K562 (cell line): ENCODE measurements at regions not wholly inside any gene's neighbourhood (a gene's known extent, or its start where the extent isn't known, plus 50 kb on each side); places are given as distances from the start of the nearest gene placed in this dataset.

Source experiments
- ATAC-seq: fragments of 200-7000 bp; cut with Tn5 transposase; 3 replicates; pipeline ENCODE4 v1.9.1; 2020; ENCODE audit warnings: moderate library complexity
- BruUV-seq: library from RNA; stranded (reverse); fragments of 400-500 nt; replicated peaks from 2 replicates; lab custom pipeline; 2021; lab: Mats Ljungman, UMichigan
- CTCF ChIA-PET: fragments of 300-600 bp; formaldehyde crosslinking; extraction: SDS; loops from one replicate; lab custom pipeline; 2021; ENCODE audit warnings: low intra/inter-chr PET ratio; lab: Yijun Ruan, JAX
- POLR2A ChIA-PET: fragments of 300-600, 350-650 bp; sonication (Branson Sonifier 250); formaldehyde crosslinking; extraction: SDS; loops from one replicate; lab custom pipeline; 2021; ENCODE audit warnings: antibody characterized with exemption, inconsistent platforms; lab: Yijun Ruan, JAX
- DNase-seq, 4 experiments: peaks; one replicate each; pipeline versions ENCODE4 v3.0.0 to v3.0.0-alpha.2; 2011 to 2018; ENCODE audit warnings: low spot score in 3 of 4, mixed read lengths in 3 of 4; ENCODE audit errors: extremely low read depth in 1 of 4
- FAIRE-seq: peaks from 2 replicates; lab custom pipeline; 2011; peaks lifted over from hg19 to GRCh38; lab: Jason Lieb, UNC
- H2AFZ ChIP-seq: 2 replicates; pipeline ENCODE4 v1.6.0; 2011; ENCODE audit warnings: low read depth, low read length, control low read depth, inconsistent platforms
- H3K27ac ChIP-seq: fragments of 200-600 bp; 3 replicates; pipeline ENCODE4 v1.8.0; 2011; ENCODE audit warnings: low read depth, mild to moderate bottlenecking, control low read depth, inconsistent platforms, low read length, moderate library complexity, mixed read lengths; ENCODE audit errors: extremely low read depth
- H3K27me3 ChIP-seq, 2 experiments: fragments of 300-600 bp in 1 of 2; 2 replicates in 1 of 2; 3 replicates in 1 of 2; pipeline versions ENCODE4 v1.6.0 to v1.8.0; 2011; ENCODE audit warnings: inconsistent platforms in 2 of 2, low read length in 2 of 2, mild to moderate bottlenecking in 1 of 2, mixed read lengths in 1 of 2, moderate library complexity in 1 of 2; ENCODE audit not compliant: control insufficient read depth in 2 of 2, insufficient read depth in 2 of 2
- H3K36me3 ChIP-seq: fragments of 300-600 bp; 3 replicates; pipeline ENCODE4 v1.8.0; 2011; ENCODE audit warnings: mild to moderate bottlenecking, low read length, inconsistent platforms; ENCODE audit not compliant: control insufficient read depth, insufficient read depth
- H3K4me1 ChIP-seq, 2 experiments: fragments of 200-600 bp in 1 of 2; replicated peaks in 1 of 2; 2 replicates in 1 of 2; 3 replicates in 1 of 2; pipeline versions ENCODE4 v1.5.1 to v1.8.0; 2011; ENCODE audit warnings: inconsistent platforms in 2 of 2, low read length in 2 of 2, mild to moderate bottlenecking in 1 of 2, mixed read lengths in 1 of 2, moderate library complexity in 1 of 2; ENCODE audit not compliant: control insufficient read depth in 2 of 2, insufficient read depth in 2 of 2
- H3K4me2 ChIP-seq: 2 replicates; pipeline ENCODE4 v1.6.1; 2011; ENCODE audit warnings: low read length, control low read depth, inconsistent platforms, mixed read lengths; ENCODE audit not compliant: insufficient read depth
- H3K4me3 ChIP-seq: fragments of 200-600 bp; sonication (generic), shearing (Covaris generic); 2 replicates; pipeline ENCODE4 v1.5.1; 2016; ENCODE audit warnings: control low read depth, inconsistent platforms
- H3K79me2 ChIP-seq: fragments of 200-600 bp; 3 replicates; pipeline ENCODE4 v1.8.0; 2011; ENCODE audit warnings: low read length, inconsistent platforms; ENCODE audit not compliant: control insufficient read depth, insufficient read depth
- H3K9ac ChIP-seq, 2 experiments: 2 replicates each; pipeline versions ENCODE4 v1.6.0 to v1.6.1; 2011; ENCODE audit warnings: low read depth in 2 of 2, low read length in 2 of 2, control low read depth in 1 of 2, inconsistent platforms in 1 of 2, mild to moderate bottlenecking in 1 of 2, mixed read lengths in 1 of 2; ENCODE audit not compliant: insufficient read depth in 1 of 2
- H3K9me1 ChIP-seq: one replicate; pipeline ENCODE4 v1.6.0; 2011; ENCODE audit warnings: inconsistent platforms, mild to moderate bottlenecking, low read length, moderate library complexity; ENCODE audit not compliant: control insufficient read depth, insufficient read depth
- H3K9me3 ChIP-seq: replicated peaks from 2 replicates; pipeline ENCODE4 v1.5.1; 2011; ENCODE audit warnings: low read depth, low read length, inconsistent platforms; ENCODE audit not compliant: control insufficient read depth, insufficient read depth
- H4K20me1 ChIP-seq: replicated peaks from 2 replicates; pipeline ENCODE4 v1.6.1; 2011; ENCODE audit warnings: low read length, inconsistent platforms, mixed read lengths; ENCODE audit not compliant: control insufficient read depth, insufficient read depth
- CBFA2T3 ChIP-seq: fragments of 450-650 bp; IDR thresholded peaks from 2 replicates; pipeline ENCODE4 v1.6.1; 2017
- CBX3 ChIP-seq, 2 experiments: IDR thresholded peaks; 1 replicate in 1 of 2; 2 replicates in 1 of 2; pipeline ENCODE4 v1.6.1; 2012; ENCODE audit warnings: inconsistent platforms in 2 of 2, low read length in 2 of 2, borderline replicate concordance in 1 of 2, control low read depth in 1 of 2
- FOXK2 ChIP-seq, 2 experiments: fragments of 450-650 bp; IDR thresholded peaks in 1 of 2; conservative IDR thresholded peaks in 1 of 2; 2 replicates each; pipeline ENCODE4 v1.6.1; 2016; ENCODE audit warnings: low read depth in 2 of 2, mild to moderate bottlenecking in 1 of 2
- KDM1A ChIP-seq, 2 experiments: fragments of 450-650 bp; IDR thresholded peaks; 2 replicates each; pipeline ENCODE4 v1.6.1; 2016; ENCODE audit warnings: mild to moderate bottlenecking in 2 of 2
- PHB ChIP-seq: fragments of 250-450 bp; sonication (Bioruptor Pico); IDR thresholded peaks from 2 replicates; pipeline ENCODE4 v1.5.0; 2021
- POLR2G ChIP-seq: fragments of 200-400 bp; formaldehyde crosslinking; IDR thresholded peaks from 2 replicates; pipeline ENCODE4 v1.6.1; 2017; ENCODE audit warnings: low read depth, mild to moderate bottlenecking, antibody characterized with exemption, low read length, moderate library complexity
- SOX6 ChIP-seq: fragments of 450-650 bp; IDR thresholded peaks from 2 replicates; pipeline ENCODE4 v1.6.1; 2014; ENCODE audit warnings: mild to moderate bottlenecking
- SRSF9 ChIP-seq: fragments of 200-400 bp; formaldehyde crosslinking; IDR thresholded peaks from 2 replicates; pipeline ENCODE4 v1.6.1; 2017; ENCODE audit warnings: low read depth, low read length, borderline replicate concordance
- ZKSCAN8 ChIP-seq: fragments of 200-800 bp; sonication (Bioruptor generic); IDR thresholded peaks from 2 replicates; pipeline ENCODE4 v1.6.1; 2016; ENCODE audit warnings: missing genetic modification characterization, missing compliant biosample characterization
- WGBS: fragments of 100-300 bp; shearing (Covaris generic); methylation state at CpG from one replicate; pipeline ENCODE4 v1.1.6; 2016; ENCODE audit warnings: low coverage, mixed read lengths; ENCODE audit not compliant: insufficient coverage; ENCODE audit errors: missing lambda C conversion rate; 5-methylcytosine and 5-hydroxymethylcytosine counted together
- in situ Hi-C: fragments of 300-500 bp; cut with MboI; formaldehyde crosslinking; loops from 4 replicates; pipeline ENCODE4 v1.15.0; 2018; ENCODE audit warnings: inconsistent platforms, mixed read lengths
- intact Hi-C: fragments of 100-400 bp; cut with micrococcal nuclease; formaldehyde crosslinking; loops from 2 replicates; pipeline ENCODE4 v1.14.2; 2022
- TF ChIP-seq, protein P1 (sequence below): fragments of 450-650 bp; IDR thresholded peaks from 2 replicates; pipeline ENCODE4 v1.6.1; 2016; ENCODE audit warnings: mild to moderate bottlenecking
- TF ChIP-seq, protein P2 (sequence below), 2 experiments: fragments of 150-350 bp in 1 of 2; IDR thresholded peaks; 2 replicates each; pipeline ENCODE4 v1.6.1; 2012 to 2016; ENCODE audit warnings: low read depth in 2 of 2, low read length in 2 of 2, mild to moderate bottlenecking in 1 of 2, moderate library complexity in 1 of 2
- TF ChIP-seq, protein P3 (sequence below): sonication (generic); formaldehyde crosslinking; IDR thresholded peaks from 2 replicates; pipeline ENCODE4 v1.8.1; 2023; ENCODE audit warnings: mild to moderate bottlenecking, missing genetic modification reagents

DNA sequence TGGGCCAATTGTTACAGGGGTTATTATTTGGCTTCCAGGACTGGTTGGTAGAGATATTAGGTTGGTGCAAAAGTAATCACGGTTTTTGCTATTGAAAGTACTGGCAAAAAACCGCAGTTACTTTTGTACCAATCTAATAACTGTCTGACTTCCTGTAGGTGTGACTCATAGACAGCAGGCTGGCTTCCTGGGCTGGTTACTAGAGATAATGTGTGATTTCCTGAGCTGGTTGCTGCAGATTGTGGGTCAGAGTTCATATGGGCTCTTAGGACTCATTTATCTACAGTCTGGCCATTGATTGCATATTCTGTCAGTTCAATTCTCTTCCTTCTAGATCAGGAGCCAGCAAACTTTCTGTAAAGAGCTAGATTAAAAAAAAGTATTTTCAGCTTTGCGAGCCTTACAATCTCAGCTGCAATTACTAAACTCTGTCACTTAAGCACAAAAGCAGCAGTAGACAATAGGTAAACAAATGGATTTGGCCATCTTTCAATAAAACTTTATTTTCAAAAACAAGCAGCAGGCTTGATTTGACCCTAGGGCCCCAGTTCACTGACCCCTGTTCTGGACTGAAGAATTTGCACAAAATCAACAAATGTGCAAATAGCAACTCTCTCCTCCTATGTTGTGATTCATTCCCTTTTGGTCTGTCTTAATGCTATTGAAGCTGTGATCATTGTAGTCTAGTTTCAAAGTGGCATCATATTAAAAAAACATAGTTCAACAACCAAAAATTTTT is 50.8 kb upstream of the BOD1L1 start:
- ATAC-seq: no peak
- no peak overlapping the region for H2AFZ ChIP-seq
- no peak overlapping the region for H3K4me2 ChIP-seq
- 0% methylated on average over 3 of the region's 3 CpGs for WGBS
- no peaks in the 10 kb centered on the region for H4K20me1 ChIP-seq
- no peak overlapping the region for H3K9ac ChIP-seq
- peak in 1 of 4 experiments; percentile 7 for DNase-seq
- H3K36me3 ChIP-seq: no peaks in the 10 kb centered on the region
- no peaks in the 10 kb centered on the region for H3K27me3 ChIP-seq
- peaks cover 3% of the 10 kb centered on the region; the same call in 1 of the 2 replicates for H3K9me3 ChIP-seq
- H3K79me2 ChIP-seq: no peaks in the 10 kb centered on the region
- no TSS peak for BruUV-seq
- intact Hi-C loops: no loop called here
- CTCF ChIA-PET: no interaction called here
- no peak overlapping the region for H3K4me3 ChIP-seq
- H3K9me1 ChIP-seq: no peaks in the 10 kb centered on the region
- no peak for FAIRE-seq
- no peaks in the 10 kb centered on the region for H3K4me1 ChIP-seq
- POLR2A ChIA-PET: no interaction called here
- in situ Hi-C loops: no loop called here
- H3K27ac ChIP-seq: no peak overlapping the region
- TF ChIP-seq, protein P1, sequence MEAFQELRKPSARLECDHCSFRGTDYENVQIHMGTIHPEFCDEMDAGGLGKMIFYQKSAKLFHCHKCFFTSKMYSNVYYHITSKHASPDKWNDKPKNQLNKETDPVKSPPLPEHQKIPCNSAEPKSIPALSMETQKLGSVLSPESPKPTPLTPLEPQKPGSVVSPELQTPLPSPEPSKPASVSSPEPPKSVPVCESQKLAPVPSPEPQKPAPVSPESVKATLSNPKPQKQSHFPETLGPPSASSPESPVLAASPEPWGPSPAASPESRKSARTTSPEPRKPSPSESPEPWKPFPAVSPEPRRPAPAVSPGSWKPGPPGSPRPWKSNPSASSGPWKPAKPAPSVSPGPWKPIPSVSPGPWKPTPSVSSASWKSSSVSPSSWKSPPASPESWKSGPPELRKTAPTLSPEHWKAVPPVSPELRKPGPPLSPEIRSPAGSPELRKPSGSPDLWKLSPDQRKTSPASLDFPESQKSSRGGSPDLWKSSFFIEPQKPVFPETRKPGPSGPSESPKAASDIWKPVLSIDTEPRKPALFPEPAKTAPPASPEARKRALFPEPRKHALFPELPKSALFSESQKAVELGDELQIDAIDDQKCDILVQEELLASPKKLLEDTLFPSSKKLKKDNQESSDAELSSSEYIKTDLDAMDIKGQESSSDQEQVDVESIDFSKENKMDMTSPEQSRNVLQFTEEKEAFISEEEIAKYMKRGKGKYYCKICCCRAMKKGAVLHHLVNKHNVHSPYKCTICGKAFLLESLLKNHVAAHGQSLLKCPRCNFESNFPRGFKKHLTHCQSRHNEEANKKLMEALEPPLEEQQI: no peak
- TF ChIP-seq CBFA2T3 (peak; percentile 48; the same call in 1 of the 2 replicates), ZKSCAN8 (CRISPR knock-in tag) (no peak), CBX3 (IDR thresholded peaks at IDR 0.05; ENCODE audit: borderline replicate concordance in 1 of 2, low read length in 2 of 2) (no peak), POLR2G (no peak), PHB (CRISPR knock-in tag) (no peak), KDM1A (IDR thresholded peaks at IDR 0.05) (peak in 1 of 2 experiments; percentile 17; a peak in 1 of 4 replicates), SRSF9 (no peak), FOXK2 (conservative IDR thresholded peaks at IDR 0.05 in 1 of 2, IDR thresholded peaks at IDR 0.05 in 1 of 2; ENCODE audit: low read depth in 2 of 2) (no peak), SOX6 (no peak)
- TF ChIP-seq, protein P2, sequence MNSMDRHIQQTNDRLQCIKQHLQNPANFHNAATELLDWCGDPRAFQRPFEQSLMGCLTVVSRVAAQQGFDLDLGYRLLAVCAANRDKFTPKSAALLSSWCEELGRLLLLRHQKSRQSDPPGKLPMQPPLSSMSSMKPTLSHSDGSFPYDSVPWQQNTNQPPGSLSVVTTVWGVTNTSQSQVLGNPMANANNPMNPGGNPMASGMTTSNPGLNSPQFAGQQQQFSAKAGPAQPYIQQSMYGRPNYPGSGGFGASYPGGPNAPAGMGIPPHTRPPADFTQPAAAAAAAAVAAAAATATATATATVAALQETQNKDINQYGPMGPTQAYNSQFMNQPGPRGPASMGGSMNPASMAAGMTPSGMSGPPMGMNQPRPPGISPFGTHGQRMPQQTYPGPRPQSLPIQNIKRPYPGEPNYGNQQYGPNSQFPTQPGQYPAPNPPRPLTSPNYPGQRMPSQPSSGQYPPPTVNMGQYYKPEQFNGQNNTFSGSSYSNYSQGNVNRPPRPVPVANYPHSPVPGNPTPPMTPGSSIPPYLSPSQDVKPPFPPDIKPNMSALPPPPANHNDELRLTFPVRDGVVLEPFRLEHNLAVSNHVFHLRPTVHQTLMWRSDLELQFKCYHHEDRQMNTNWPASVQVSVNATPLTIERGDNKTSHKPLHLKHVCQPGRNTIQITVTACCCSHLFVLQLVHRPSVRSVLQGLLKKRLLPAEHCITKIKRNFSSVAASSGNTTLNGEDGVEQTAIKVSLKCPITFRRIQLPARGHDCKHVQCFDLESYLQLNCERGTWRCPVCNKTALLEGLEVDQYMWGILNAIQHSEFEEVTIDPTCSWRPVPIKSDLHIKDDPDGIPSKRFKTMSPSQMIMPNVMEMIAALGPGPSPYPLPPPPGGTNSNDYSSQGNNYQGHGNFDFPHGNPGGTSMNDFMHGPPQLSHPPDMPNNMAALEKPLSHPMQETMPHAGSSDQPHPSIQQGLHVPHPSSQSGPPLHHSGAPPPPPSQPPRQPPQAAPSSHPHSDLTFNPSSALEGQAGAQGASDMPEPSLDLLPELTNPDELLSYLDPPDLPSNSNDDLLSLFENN (IDR thresholded peaks at IDR 0.05; ENCODE audit: low read depth in 2 of 2, low read length in 2 of 2): no peak
- TF ChIP-seq, protein P3, sequence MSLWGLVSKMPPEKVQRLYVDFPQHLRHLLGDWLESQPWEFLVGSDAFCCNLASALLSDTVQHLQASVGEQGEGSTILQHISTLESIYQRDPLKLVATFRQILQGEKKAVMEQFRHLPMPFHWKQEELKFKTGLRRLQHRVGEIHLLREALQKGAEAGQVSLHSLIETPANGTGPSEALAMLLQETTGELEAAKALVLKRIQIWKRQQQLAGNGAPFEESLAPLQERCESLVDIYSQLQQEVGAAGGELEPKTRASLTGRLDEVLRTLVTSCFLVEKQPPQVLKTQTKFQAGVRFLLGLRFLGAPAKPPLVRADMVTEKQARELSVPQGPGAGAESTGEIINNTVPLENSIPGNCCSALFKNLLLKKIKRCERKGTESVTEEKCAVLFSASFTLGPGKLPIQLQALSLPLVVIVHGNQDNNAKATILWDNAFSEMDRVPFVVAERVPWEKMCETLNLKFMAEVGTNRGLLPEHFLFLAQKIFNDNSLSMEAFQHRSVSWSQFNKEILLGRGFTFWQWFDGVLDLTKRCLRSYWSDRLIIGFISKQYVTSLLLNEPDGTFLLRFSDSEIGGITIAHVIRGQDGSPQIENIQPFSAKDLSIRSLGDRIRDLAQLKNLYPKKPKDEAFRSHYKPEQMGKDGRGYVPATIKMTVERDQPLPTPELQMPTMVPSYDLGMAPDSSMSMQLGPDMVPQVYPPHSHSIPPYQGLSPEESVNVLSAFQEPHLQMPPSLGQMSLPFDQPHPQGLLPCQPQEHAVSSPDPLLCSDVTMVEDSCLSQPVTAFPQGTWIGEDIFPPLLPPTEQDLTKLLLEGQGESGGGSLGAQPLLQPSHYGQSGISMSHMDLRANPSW: no peak
